ENCODE measurements at regions not wholly inside any gene's neighbourhood (a gene's known extent, or its start where the extent isn't known, plus 50 kb on each side); places are given as distances from the start of the nearest gene placed in this dataset.
"Not testable (repeated sequence)": the region's sequence is repeated elsewhere in the genome, so short reads cannot be mapped to it uniquely, and the experiment has no call there.

DNA sequence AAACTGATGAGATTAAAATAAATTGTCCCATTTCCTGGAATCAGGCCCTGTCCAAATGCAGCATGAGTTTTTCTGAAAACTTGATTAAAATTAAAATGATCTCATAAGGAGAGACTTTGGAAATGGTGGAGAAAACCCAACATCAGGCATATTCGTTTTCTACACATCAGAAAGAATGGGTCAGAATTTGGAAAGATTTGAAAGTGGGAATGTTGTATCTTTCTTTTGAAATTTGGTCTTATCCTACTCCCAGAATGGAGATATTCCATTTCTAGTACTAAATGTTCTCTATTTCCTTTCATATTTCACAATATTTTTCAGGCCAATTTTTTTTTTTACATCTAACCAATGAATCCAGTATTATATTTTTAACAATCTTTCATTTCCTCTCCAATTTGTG is 223.9 kb upstream of the RXFP2 start:
- FAIRE-seq (no peak), DNase-seq (ENCODE audit: insufficient read length, low spot score) (no peak)

DNA sequence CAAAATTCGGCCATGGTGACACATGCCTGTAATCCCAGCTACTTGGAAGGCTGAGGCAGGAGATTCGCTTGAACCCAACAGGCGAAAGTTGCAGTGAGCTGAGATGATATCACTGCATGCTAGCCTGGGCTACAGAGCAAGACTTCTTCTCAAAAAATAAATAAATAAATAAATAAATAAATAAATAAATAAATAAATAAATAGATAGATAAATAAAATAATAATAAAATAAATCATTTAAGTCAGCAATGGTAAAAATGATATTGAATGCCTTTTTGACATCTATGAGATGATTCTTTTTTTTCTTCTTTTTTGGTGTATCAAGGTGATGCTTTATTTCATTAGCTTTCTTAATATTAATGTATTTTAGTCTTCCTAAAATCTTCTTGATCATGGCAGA is 221.7 kb upstream of the RXFP2 start:
- DNase-seq (ENCODE audit: insufficient read length, low spot score) (no peak), FAIRE-seq (no peak)

DNA sequence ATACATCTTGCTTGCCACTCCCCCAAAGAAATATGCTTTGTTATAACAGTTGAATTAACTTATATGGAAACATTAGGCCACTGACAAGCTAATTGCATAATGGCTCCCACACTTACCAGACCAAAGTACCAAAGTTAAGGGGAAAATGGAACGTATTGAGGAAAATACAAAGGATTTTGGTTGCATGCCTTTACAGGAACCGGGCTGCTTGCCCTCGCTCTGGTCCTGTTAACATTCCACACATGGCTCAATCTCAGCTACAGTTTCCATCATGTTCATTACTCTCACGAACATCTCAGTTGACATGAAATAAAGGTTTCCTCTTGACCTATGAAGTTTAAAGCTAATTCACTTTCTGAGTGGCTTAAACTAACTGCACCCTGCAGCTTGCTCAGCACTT is 220.7 kb upstream of the RXFP2 start:
- FAIRE-seq: no peak
- no peak for DNase-seq (ENCODE audit: insufficient read length, low spot score)

DNA sequence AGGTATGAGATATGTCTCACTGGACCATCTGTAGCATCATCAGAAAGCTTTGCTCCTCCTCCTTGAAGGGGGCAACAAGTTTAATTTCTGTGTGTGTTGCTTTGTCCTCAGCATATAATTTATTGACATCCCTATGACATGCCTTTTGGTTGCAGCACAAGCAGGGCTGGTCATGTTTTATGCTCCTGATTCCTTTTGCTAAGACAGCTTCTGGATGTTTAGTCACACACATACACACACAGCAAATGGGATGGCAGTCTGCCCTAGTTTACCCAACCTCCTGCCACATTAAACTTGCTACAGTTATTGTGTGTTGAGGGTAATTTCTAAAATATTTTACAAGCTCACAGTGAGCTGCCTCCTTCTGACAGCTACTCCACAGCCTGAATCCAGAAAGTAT is 217.9 kb upstream of the RXFP2 start:
- DNase-seq (ENCODE audit: insufficient read length, low spot score) (no peak), FAIRE-seq (no peak)

DNA sequence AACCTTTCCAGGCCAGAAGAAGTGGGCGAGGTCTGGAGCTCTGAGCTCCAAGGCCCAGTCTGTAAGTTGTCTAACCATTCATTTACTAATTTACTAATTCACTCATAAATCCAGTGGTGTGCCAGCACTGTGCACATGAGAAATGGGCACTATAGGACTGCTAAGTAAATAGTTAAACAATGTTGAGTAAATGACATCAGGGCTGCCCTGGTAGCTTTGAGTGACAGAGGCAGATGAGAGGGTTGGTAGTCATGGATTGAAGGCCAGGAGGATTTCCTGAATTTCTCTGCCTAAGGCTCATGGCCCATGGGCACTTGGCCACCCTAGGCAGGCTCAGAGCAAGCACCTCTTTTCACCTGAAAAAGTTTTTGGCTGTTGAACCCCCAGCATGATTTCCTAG is 216.9 kb upstream of the RXFP2 start:
- no peak for FAIRE-seq
- no peak for DNase-seq (ENCODE audit: insufficient read length, low spot score)

DNA sequence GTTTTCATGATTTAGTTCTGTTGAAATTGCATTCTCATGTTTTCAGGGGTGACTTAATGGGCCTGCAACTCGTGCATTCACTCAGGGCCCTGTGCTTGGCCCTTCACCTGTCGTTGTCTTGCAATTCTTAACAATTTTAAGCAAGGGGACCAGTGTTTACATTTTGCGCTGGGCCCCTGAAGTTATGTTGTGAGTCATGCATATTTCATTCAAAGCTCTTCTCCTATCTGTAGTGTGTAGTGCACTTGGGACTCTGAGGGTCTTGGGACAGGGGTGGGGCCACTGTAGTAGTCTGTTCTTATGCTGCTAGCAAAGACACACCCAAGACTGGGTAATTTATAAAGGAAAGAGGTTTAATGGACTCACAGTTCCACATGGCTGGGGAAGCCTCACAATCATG is 211.2 kb upstream of the RXFP2 start:
- FAIRE-seq: no peak
- no peak for DNase-seq (ENCODE audit: insufficient read length, low spot score)

DNA sequence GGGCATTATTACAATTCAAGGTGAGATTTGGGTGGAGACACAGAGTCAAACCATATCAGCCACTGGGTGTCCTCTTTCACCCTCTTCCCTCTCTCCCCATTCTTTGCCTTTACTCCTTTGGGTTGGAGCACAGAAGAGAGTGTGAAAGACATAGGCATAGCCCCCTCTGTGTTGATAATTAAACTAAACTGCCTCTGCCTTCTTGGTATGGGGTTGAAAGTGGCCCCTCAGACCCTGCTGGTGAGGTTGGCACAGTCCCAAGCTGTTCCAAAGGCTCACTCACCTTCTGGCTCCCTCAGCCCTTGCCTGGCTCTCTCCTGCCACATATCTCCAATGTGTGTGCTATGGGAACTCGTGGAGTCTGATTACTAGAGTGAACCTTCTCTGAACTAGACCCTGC is 210.6 kb upstream of the RXFP2 start:
- no peak for FAIRE-seq
- DNase-seq (ENCODE audit: insufficient read length, low spot score): no peak

DNA sequence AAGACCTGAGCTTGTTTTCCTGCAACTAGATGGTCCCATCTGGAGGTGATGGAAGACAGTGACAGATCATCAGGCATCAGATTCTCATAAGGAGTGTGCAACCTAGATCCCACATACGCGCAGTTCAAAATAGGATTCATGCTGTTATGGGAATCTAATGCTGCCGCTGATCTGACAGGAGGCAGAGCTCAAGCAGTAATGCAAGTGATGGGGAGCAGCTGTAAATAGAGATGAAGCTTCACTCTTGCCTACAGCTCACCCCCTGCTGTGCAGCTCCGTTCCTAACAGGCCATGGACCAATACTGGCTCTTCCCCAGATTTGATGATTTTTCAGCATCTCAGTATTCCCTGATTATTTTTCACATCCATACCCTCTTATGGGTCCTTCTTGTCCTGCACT is 208.4 kb upstream of the RXFP2 start:
- FAIRE-seq: no peak
- DNase-seq (ENCODE audit: insufficient read length, low spot score): no peak

DNA sequence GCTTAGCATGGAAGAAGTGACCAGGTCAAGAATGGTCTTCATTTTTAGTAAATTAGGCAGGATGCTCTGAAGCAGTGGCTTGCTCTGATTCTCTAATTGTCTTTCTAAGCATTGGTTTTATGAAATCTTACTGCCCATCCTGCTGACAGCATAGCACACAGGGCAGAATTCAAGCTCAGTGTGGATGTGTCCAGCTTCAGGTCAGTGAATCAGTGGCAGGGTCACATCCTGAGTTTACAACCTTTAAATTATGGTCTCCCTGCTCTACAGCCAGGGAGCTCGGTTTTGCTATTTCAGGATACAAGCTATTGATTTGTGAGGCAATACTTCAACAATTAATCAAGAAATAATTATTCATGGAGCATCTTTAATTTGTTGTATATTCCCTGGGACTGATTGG is 202.3 kb upstream of the RXFP2 start:
- no peak for FAIRE-seq
- DNase-seq (ENCODE audit: insufficient read length, low spot score): no peak

DNA sequence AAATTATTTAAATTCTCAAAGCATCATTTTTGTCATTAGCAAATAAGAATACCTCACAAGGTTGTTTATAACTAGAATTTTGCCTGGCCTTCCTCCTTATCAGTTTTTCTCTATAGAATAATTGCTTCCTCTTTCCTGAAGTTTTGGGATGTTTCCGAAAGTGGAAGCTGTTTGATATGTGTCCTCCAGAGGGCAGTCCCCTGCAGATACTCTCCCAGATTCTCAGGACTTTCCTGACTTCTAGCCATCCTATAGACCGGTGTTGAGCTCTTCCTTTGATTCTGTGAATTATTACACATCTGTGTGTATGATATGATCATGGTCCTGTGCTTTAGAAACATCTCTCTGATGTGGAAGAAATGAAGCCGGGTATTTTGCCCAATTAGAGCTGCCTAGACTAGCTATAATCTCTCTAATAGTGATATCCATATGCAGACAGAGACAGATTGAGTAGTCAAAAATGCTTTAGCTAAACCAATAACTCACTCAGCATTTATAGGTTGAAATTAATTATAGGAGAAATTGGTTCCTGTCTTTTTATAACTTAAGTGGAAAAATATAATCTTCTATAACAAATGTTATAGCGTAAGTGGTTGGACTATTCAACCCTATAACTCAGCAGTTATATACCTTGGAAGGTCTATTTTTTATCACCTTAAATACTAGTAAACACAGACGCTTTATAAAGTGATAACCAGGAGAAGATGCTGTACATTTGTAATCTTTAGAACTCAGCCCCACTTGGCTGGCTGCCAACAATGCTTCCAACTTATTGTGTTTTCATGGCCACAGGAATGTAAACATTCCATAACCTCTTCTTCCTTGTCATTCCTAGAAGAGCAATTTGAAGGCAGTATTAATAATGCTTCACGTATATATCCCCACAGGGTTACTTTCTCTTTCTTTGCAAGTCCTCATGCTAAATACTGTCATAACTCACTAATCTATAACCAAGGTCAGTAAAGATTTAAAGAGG is 201.0 kb upstream of the RXFP2 start:
- DNase-seq (ENCODE audit: insufficient read length, low spot score): no peak
- FAIRE-seq: peak; percentile 52

DNA sequence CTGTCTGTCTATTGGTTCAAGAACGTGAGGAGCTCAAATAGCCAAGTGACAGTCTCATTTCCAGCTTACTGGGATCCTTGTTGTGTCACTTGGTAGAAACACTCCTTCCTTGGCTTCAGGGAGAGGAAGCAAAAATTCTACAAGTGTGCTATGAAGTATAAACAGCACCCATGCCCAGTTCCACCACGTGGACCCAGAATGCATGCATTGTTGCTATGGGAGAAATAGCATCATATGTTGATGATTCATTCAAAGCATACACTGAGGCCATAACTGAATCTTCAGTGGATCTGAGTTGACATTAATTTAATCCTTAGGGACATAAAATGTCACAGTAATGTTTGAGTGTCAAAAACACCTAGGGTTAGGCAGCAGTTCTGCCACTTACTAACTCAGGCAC is 199.0 kb upstream of the RXFP2 start:
- no peak for FAIRE-seq
- no peak for DNase-seq (ENCODE audit: insufficient read length, low spot score)

DNA sequence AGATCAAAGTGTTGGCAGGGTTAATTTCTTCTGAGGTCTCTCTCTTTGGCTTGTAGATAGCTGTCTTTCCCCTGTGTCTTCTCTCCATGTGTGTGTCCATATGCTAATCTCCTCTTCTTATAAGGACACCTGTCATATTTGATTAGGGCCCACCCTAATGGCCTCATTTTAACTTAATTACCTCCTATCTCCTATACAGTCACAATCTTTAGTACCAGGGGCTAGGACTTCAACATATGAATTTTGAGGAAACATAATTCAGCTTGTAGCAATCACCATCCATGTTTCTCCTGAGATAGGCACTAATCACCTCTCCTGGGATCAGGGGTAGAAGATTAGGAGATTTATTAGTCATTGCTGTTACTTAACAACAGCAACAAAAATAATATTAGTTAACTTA is 196.1 kb upstream of the RXFP2 start:
- no peak for DNase-seq (ENCODE audit: insufficient read length, low spot score)
- FAIRE-seq: no peak

DNA sequence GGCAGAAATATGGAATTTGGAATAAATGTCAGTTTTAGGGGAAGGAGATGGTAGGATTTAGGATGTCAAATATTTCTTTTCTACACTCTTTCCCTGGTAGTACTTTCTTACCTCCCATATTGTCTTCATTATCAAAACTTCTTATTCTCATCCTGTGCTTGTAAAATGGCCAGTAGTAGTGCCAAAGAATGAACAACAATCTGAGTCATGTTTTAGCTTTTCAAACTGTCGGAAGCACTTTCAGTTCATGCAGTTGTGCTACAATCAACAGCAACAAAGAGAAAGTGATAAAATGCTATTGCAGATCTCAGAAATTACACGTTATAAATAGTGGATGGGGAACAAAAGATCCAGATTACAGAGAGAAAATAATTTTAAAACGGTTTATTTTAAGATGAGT is 193.7 kb upstream of the RXFP2 start:
- DNase-seq (ENCODE audit: insufficient read length, low spot score) (no peak), FAIRE-seq (no peak)

DNA sequence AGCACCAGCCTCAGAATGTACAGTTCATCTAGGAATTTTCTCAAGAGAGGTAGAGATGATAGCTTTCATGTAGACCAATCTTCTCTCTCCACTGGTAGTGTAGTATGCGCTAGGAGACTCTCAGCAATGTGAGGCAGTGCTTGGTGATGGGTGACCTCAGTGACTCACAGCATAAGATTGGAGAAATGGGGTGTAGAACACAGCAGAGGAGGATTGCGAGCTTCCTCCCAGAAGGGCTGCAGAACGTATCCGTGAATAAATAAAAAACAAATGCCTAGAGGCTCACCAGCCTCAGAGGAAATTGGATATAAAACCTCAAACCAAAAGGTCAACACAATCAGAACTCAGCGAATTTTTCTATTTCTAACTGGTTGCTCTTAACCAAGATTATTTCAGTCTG is 182.9 kb upstream of the RXFP2 start:
- DNase-seq (ENCODE audit: insufficient read length, low spot score) (no peak), FAIRE-seq (no peak)

DNA sequence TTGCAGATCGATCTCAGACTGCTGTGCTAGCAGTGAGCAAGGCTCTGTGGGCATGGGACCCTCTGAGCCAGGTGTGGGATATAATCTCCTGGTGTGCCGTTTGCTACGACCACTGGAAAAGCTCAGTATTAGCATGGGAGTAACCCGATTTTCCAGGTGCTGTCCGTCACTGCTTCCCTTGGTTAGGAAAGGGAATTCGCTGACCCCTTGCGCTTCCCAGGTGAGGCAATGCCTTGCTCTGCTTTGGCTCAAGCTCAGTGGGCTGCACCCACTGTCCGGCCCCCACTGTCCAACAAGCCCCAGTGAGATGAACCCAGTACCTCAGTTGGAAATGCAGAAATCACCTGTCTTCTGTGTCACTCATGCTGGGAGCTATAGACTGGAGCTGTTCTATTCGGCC is 155.1 kb upstream of the RXFP2 start:
- DNase-seq (ENCODE audit: insufficient read length, low spot score); FAIRE-seq: not testable (repeated sequence)

DNA sequence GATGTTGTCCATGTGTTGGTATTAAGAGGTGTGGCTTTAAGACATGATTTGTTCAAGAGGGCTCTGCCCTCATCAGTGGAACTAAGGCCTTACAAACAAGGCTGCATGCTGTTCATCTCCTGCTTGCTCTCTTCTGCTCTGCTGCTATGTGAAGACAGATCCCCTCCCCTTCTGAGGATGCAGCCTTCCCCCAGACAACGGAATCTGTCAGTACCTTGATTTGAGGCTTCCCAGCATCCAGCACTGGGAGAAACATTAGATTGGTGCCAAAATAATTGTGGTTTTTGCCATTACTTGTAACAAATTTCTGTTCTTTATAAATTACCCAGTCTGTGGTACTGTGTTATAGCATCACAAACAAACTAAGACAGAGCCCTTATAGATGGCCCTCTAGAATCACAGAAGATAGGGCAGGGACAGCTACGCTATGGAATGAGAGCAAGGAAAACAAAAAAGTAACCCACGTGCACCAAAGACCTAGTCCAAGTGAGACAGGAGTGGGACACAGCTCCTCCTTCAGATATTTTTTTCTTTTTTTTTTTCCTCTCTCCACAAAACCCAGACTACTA is 151.5 kb upstream of the RXFP2 start:
- DNase-seq (ENCODE audit: insufficient read length, low spot score) (no peak), FAIRE-seq (no peak)

DNA sequence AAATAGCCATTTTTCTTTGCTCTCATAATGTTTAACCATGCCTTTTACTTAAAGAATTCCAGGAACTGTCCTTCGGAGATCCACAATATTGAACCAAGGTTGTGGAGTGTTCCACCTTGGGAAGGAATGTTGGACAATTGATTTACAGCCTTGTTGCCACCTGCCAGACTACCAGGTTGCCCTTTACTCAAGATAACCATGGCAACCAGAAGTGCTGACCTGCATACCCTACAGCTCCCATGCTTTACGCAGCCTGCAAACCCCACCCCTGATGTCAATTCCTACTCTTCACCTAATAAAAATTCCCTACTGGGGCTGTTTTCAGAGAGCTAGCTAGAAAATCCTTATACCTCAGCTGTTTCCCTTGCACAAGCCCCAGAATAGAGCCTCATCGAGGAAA is 151.0 kb upstream of the RXFP2 start:
- no peak for FAIRE-seq
- DNase-seq (ENCODE audit: insufficient read length, low spot score): no peak

DNA sequence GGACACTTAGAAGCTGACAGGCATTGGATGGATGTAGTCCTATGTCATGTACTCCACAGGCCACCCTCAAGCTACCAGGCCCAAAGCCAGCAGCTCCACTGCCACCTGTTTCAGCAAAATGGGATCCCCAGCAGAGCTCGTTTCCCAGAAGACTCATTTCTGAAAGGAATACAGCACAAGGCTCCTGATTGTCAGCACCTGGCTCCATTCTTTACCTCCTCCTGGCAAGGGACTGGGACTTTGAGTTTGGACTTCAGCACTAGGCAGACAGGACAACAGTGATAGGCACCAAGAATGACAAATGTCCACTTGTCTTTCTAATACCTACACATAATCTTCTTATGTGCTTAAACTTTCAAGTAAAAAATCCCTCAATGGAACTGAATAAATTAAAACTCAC is 150.4 kb upstream of the RXFP2 start:
- DNase-seq (ENCODE audit: insufficient read length, low spot score) (no peak), FAIRE-seq (no peak)

DNA sequence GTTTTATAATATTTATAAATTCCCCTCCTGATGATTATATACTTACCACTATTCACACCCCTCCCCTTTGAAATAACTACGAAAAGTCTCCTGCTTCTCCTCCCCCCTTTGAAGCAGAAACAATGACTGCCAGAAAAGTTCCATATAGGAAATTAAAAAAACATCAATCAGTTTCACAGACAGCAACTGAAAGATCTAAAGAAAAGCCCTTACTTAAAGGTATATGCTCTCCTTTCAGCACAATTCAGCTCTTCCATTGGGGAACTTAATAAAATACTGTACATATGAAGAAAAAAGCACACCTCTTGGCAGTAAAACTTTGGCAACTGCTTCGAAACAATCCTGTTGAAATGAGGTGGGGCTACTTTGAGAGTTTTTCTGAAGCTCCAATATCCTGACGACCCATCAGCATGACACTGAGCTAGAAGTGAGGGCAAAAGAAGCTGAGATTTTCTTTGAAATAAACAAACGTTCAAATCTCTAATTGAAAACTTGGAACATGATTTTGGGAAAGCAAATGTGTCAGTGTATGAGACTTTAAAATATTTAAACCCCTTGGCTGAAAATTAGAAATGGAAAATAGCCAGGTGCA is 147.6 kb upstream of the RXFP2 start:
- DNase-seq (ENCODE audit: insufficient read length, low spot score) (no peak), FAIRE-seq (no peak)

DNA sequence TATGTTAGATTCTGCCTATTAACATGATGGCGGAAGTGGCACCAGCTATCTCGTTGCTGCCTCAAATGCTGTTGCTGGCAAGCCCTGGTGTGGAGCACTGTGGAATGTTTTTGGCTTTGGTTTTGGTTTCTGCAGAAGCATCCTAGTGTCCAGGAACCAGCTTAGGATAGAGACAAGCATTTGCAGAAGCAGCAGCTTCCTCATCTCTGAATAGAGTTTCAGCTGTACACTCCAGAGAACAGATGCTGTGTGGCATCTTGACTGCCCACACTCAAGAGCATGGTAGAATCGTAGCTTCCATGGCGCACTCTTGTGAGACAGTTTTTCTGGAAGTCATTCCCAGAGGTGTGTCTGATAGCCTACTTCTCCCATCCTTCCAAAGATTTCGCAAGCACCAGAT is 145.3 kb upstream of the RXFP2 start:
- FAIRE-seq (no peak), DNase-seq (ENCODE audit: insufficient read length, low spot score) (no peak)

DNA sequence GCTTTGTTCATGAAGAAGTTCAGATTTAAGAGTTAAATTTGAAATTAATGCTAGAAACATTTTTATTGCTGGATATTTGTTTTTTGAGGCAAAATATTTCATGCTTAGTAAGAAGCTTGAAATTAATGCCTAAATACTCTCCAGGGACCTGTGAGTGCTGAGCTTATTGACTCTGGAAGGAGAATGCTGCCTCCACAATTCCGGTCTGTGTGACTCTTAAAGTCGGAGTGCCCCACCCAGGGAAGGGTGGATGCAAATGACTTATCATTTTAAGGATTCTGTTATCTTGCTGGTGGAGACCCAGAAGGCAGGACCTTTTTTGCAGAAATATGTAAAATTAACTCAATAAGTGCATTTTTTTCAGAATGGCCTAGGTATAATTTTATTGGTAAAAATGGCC is 143.8 kb upstream of the RXFP2 start:
- DNase-seq (ENCODE audit: insufficient read length, low spot score) (no peak), FAIRE-seq (no peak)

DNA sequence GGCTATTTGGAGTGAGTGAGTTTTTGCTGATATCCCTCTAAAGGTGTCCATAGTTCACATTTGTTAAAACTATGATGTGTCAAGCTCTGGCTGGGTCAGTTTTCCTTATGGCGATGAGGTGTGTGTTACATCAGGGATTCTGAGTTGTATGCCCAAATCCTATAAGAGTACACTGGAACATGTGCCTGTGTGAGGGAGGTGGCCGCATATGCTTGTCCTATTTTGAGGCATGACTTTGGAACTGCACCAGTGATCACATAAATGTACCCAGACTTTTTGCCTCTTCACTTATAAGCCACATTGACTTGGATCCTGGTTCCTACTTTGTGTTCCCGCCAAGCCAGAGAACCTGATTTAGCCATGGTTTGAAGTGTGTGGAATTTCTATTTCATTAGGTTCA is 140.3 kb upstream of the RXFP2 start:
- no peak for DNase-seq (ENCODE audit: insufficient read length, low spot score)

More for the DNA sequence above, 140.3 kb upstream of the RXFP2 start:
- no peak for FAIRE-seq

All from GM19239 (cell line).